ENCODE measurements at regions not wholly inside any gene's neighbourhood (a gene's known extent, or its start where the extent isn't known, plus 50 kb on each side); places are given as distances from the start of the nearest gene placed in this dataset.

GRCh38 chr3:75863130-75863529, 77.8 kb upstream of the ZNF717 start:
- no peak for TF ChIP-seq EP300 (IDR thresholded peaks at IDR 0.05)
- no peak for TF ChIP-seq CTCF (IDR thresholded peaks at IDR 0.05)
